CD4-positive, alpha-beta T cell treated with Interferon alpha-2 for 1 hour (primary cell): ENCODE measurements at regions not wholly inside any gene's neighbourhood (a gene's known extent, or its start where the extent isn't known, plus 50 kb on each side); places are given as distances from the start of the nearest gene placed in this dataset.
A peak's percentile ranks its signal among the peaks of the same experiment; 100 is the strongest.
"Not testable (repeated sequence)": the region's sequence is repeated elsewhere in the genome, so short reads cannot be mapped to it uniquely, and the experiment has no call there.

Source experiments
- DNase-seq, 2 donors: peaks; one replicate each; pipeline ENCODE4 v3.0.0-alpha.2; 2020 to 2022

DNA sequence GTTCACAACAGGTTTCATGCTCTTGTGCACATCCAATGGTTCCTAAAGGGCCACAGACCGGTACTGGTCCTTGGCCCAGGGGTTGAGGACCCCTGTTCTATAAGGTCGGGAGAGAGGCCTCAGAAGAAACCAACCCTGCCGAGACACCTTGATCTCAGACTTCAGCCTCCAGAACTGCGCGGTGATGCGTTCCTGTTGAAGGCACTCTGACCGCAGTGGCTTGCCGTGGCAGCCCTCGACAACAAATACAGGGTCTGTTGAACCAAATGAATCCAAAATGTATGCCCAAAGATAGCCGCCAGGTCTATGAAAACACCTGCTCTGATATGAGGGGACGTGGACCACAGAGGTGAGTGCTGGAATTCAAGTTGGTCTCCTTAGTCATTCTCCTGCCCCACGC is 389.8 kb downstream of the SEC14L1 start:
- DNase-seq = no peak

DNA sequence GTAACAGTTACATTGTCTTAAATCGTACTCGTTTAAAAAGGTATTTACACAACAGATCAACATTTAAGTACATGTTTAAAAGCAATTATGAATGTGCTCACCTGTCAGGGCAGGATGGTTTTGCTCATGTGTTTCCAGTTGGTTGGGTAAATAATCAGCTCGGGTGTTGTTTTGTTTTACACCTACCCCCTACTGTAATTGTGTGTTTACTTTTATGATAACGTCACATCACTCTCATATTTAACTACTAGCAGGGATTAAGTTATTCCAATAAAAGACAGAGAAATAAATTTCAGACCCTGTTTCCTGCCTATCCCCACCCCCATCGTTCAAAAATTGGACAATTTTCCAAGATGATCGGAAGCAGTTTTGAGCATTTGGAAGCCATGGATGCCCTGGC is 390.2 kb downstream of the SEC14L1 start:
- DNase-seq = no peak

DNA sequence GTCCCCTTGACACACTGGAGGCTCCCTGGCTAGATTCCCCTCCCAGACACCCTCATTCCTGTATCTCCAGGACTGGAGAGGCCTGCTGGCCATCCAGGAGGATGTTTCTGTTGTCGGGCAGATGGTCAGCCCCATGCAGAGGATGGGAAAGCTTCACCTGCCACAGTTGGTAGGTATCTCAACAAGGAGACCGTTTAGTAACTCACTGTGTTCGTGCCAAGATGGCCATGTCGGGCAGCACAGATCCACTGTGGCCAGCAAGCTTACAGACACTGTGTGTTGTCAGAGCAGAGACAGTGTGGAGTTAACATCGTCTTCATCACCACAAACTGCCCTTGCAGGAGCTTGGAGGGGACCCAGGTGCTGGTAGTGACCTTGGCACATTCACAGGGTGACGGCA is 390.9 kb downstream of the SEC14L1 start:
- DNase-seq = no peak

DNA sequence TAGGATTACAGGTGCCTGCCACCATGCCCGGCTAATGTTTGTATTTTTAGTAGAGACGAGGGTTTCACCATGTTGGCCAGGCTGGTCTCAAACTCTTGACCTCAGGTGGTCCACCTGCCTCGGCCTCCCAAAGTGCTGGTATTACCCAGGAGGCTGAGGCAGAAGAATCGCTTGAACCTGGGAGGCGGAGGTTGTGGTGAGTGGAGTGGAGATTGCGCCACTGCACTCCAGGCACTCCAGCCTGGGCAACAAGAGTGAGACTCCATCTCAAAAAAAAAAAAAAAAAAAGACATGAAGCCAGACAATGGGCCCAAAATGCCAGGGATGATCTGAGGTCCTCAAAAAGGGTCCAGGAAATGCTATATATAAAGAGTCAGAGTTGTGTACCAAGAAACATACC is 392.9 kb downstream of the SEC14L1 start:
- DNase-seq = not testable (repeated sequence)

DNA sequence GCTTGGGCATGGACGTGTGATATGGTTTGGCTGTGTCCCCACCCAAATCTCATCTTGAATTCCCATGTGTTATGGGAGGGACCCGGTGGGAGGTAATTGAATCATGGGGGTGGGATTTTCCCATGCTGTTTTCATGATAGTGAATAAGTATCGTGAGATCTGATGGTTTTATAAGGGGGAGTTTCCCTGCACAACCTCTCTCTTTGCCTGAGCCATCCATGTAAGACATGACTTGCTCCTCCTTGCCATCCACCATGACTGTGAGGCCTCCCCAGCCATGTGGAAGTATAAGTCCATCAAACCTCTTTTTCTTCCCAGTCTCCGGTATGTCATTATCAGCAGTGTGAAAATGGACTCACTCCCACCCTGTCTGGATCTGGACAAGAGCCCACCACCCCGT is 393.4 kb downstream of the SEC14L1 start:
- DNase-seq = no peak

DNA sequence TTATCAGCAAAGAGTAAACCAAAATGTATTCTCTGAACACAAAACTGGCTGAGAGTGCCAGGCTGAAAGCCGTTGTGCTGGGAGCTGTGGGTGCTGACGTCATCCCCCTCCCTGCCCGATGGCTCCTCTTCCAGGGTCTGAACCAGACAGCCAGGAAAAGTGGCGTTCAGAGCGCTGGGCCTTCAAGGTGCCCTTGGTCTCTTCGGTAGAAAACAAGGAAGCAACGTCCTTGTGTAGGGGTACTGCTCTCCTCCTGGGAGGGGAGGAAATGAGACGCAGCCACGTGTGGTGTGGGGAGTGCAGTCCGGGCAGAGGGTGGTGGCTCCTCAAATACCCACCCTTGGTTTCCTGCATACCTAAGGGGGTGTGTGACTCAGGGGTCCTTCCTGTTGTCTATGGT is 394.7 kb downstream of the SEC14L1 start:
- no peak for DNase-seq

DNA sequence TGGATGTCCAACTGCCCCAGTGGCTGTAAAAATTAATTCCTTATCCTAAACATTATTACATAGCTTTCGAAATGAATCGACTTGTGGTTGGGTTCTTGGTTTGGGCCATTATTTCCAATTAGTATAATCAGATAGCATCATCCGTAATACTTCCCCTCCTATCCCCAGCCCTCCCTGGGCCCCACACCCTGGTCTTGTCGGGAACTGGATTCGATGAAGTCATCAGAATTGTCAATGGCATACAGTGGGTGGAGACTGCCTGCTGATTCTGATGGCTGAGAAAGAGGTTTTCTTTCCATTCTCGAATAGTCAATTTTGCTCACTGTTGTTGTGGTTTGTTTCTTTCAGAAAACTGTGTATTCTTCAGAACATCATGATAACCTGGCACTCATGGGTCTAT is 395.1 kb downstream of the SEC14L1 start:
- no peak for DNase-seq

DNA sequence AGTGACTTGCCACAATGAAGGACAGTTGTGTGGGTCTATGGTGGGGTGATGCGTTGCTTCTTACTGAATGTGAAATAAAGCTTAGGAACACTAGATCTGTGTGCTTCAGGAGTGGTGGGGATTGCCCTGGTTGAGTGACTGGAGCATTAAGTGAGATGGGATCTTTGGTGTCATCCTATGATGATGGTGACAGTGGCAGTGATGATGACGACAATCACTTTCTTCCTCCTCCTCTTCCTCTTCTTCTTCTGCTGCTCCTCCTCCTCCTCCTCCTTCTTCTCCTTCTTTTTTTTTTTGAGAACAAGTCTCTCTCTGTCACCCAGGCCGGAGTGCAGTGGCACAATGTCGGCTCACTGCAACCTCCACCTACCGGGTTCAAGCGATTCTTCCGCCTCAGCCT is 396.8 kb downstream of the SEC14L1 start:
- DNase-seq = no peak

DNA sequence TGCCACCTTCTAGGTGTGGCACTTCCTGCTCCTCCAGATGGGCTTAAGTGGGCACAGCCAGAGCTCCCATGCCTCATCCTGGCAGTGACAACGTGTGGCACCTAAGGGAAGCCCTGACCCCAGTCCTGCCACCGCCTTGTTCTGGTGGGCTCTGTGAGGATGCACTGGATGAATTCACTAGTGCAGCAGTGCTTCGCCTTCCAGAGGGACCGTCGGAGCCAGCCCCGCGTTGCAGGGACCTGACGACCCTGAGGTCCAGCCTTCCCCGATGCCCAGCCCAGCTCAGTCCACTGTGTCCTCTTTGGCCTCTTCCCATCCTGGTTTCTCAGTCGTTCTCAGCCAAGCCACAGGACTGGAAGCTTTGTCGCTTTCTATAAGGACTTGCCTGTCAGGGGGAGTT is 399.8 kb downstream of the SEC14L1 start:
- DNase-seq = no peak

DNA sequence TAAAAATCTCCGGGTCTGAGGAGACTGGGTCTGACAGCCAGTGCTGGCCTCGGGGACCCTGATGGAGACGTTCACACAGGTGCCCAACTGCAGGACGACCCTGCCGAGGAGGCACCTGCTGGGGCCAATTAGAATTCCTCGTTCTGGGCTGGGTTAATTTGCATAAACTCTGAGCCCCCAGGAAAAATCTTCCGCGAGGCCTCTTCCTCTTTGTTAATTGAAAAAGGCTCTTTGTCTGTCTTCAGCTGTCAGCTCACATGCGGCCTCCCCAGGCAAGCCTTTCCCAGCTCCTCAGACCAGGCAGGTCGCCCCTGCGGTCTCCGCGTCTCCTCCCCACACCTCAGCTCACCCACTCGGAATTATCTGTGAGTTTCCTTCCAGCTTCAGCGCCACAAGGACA is 400.2 kb downstream of the SEC14L1 start:
- DNase-seq = no peak

DNA sequence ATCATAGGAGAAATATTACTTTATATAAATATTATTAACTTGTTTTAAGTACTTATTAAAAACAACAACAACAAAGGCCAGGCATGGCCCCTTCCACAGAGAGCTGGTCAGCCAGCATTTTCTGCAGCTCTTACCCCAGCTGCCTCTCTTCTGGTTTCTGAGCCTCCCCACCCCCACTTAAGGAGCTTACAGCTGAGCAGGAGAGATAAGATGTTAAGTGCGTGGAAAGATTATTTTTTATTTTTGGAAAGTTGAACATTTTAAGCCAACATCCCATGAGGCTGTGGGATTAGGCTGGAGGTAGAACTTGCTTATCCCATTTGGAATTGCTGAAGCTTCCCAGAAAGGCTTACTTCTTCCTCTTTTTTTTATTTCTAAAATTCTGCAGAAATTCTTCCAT is 401.2 kb downstream of the SEC14L1 start:
- DNase-seq = no peak

DNA sequence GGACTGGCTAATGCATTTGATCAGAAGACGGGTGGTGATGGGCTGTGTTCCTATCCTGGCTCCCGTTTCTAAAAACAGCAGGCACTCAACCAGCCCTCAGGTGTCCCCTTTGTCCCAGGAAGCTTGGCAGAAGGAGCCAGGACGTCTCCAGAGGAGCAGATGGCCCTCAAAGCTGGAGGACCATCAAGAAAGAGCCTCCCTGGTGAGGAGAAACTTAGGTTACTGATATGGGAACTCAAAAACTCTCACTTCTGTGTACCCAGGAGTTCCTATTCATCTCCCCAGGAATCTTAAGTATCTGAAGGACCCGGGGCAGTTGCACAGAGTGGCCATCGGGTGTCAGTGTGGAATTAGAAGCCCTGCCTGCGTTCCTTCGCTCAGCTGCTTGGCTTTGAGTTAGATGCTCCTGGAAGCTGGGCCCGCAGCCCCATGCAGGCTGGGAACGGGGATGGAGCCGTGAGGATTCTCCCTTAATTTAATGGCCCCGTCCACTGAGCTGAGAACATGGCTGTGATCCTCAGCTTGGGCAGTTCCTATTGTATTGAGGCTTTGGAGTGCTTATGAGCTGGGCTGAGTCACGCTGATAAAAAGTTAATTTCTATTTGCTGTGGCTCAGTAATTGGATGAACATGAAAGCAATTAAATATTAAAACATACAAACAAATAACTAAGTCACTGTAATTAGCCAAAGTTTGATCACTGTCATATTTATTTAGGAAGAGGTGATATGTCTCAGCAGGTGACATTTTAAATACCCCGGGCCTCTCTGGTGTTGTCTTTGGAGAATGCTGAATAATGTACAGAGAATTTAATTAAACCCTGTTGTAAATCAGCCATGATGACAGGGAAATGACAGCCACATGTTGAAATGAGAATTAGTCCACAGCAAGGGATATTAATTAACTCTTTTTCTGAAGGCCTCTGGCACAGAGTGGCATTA is 402.1 kb downstream of the SEC14L1 start:
- DNase-seq = peak; percentile 63 to 64

DNA sequence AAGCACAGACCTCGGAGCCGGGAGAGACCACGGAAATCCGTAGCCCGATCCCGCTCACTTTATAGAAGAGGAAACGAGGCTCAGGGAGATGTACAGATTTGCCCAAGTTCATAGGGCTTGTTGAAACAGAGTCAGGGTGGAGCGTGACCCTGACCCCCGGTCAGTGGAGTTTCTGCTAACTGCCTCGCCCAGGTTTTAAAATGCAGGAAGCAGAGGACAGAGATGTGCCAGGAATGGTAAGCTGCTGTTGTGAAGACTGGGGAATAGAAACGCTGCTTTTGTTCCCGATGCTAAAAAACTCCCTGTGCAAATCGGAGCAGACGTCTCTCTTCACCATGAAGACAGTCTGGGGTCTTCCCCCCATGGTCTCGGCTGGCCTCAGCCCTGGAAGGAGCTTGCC is 403.0 kb downstream of the SEC14L1 start:
- no peak for DNase-seq

DNA sequence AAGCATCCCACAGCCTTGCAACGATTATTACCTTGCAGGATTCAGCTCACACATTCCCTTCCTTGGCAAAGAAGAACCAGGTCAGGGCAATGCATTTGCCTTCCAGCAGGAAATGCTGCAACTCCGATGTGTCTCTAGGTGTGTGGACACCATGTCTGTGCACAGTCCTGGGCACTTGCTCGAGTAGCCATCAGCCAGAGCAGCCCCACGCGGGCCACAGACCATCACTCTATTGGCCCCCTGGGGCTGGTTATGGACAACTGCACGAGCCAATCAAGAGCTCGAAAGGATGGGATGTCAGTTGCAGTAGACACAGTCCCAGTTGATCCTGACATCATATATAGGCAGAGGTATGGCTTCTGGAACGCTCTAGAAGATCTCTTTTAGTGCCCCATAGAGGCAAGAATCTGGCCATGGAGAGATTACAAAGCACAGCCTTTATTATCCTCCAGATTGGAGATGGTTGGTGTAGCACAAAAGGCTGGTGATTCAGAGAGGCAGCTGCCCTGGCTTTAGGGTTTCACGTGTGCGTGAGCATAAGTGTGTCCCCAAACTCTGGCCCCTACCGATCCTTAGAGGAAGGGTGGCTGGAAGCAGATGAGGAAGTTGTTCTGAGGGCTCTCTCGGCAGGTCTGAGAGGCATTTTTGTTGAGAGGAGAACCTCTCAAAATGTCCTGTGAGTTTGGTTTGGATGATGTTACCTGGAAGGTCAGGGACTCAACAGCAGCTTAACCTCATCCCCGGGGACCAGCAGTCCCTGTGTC is 403.8 kb downstream of the SEC14L1 start:
- no peak for DNase-seq

DNA sequence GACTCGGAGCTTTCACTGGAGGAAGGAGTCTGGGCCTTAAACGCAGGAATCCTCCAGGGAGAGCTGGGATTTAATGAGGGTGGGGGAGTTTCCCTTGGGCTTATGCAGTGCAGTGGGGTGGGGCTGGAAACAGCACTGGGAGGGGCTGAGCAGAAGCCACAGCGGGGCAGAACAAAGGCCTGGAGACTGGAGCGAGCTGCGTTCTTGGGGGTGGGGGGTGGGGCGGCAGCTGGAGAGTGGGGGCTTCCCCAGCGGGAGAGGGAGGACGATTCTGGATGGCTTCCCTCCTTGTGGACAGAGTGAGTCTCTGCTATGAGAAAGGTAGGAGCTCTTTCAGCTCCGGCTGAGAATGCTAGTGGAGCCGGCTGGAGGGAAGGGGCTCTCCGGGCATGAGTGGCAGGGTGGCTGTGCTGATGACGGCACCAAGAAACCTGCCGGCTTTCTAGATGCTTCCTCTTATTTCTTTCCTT is 406.0 kb downstream of the SEC14L1 start:
- DNase-seq = no peak

DNA sequence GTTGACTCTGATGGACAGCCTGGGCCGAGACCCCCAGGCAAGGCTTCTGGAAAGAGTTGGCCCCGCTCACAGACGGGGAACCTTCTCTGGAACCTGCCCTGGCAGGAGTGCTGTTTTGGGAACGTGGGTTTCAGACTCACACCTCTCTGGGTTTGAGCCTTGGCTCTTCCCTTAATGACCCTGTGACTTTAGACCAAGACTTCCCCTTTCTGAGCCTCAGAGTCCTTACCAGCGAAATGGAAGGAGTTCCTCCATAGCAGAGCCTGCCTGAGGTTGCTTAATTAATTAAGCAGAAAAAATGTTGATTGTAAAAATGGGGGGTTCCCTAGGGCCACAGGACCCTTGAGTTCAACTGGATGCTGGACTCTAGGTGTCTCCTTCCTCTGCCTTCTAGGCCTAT is 408.2 kb downstream of the SEC14L1 start:
- no peak for DNase-seq

DNA sequence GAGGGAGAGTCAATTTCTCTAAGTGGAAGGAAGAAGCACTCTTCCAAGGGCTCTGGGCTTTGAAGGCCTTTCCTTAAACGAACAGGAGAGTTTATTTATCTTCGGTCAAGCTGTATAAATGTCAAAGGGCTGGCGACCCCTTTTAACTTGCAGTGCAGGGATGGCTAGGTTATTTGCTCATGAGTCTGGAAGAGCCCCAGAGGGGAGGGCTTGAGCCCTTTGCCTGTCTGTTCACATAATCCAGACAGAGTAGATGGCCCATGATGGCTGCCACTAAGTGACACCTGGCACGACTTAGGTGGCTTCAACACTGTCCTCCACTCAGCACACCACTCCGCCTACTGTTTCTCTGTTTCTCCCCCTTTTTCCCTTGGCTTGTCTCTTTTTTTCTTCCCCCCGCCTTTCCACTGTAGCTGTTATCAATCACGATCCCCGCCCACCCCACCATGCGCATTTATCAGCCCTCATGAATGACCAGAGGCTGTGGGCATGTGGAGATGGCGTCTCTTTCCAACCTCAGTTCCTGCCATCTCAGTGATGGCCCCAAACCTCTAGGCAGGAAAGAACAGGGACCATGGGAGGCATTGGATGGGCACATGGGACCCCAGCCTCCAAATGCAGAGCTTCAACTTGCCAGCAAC is 408.7 kb upstream of the TNRC6C start:
- no peak for DNase-seq

DNA sequence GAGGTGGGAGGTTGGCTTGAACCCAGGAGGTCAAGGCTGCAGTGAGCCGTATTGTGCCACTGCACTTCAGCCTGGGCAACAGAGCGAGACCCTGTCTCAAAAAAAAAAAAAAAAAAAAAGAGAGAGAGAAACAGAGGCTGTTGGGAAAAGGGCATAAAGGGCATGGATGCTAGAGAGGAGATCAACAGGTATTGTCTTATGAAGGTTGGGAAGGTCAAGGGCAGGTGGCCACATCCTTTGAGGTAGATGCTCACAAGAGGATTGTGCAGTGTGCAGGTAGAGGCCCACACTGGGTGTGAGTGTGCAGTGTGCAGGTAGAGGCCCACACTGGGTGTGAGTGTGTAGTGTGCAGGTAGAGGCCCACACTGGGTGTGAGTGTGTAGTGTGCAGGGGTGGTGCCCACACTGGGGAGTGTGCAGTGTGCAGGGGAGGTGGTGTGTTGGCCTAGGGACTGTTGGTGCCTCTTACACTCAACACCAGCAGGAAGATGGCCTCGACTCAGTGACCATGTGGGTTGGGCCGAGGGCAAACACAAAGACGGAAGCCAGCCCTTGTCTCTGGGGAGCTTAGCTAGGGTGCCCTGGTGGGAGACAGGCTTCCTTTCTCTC is 404.9 kb upstream of the TNRC6C start:
- DNase-seq = no peak

DNA sequence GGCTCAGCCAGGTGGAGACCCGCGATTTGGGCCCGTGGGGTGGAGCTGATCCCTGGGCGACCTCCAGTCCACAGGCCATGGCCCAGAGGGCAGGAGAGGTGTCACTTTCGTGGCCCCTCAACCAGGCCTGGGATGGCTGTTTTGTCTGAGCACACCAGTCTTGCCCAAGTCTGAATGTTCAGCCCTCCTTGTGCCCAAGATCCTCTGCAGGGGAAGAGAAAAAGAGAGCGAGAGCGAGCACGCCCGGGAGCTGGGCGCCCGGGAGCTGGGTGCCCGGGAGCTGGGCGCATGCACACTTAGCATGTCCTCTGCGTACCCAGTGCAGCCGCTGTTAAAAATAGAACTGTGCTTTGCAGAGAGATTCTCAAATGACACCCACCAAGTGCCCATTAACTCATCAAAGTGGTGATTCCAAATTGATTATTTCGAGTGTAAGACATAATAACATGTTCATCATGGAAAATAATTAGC is 403.3 kb upstream of the TNRC6C start:
- no peak for DNase-seq

DNA sequence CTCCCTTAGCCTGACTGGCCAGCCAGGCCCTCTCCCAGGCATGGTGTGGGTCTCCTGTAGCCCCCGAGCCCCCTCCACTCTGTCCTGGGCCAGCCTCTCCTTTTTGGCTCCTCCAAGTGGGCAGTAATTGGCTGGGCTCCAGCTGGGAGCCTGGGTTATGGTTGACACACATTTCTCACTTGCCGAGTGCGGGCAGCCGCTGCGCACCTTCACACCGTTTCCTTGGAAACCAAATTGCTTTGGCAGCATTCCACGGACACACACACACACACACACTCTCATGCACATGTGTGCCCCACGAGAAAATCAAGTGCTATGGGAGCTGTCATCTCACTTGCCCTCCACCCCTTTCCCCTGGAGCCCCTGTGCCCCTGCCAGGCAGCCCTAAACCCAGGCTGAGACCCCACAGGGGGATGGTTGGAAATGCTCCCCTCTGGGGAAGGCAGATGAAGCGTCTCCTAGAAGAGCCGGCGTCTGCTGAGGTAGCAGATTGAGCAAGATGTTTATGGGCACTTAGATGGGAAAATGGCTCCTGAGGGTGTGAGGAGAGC is 402.7 kb upstream of the TNRC6C start:
- peak in 1 of 2 donors; percentile 11 for DNase-seq

DNA sequence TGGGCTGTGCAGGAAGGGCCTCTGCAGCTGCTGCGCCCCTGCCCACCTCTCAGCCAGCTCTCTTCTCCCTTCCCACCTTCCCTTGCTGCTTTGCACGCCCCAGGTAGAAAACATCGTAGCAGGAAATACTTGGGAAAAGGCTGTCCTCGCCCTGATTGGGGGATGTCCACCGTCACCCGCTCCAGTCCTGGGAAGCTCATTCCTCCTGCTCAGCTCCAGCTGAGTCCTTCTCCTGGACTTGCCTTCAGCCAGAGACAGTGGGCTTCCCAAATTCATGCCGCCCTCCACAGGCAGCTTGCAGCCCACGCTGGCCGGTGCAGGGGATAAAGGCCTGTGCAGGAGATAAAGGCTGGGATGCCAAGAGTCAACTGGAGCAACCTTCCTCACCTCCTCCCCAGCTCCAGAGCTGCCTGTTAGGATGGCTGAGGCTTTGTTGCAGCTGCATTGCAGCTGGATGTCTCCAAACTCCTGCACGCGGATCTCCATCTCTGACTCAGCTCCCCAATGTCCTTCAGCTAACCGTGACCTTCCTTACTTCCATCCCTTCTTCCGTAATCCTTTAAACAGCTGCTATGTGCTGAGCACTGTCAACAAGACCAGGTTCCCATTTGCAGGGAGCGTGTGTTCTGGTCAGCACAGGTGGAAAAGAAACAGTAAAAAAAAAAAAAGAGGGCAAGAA is 402.0 kb upstream of the TNRC6C start:
- no peak for DNase-seq
